ENCODE measurements at regions not wholly inside any gene's neighbourhood (a gene's known extent, or its start where the extent isn't known, plus 50 kb on each side); places are given as distances from the start of the nearest gene placed in this dataset.

GRCh38 chr5:39762761-39763160 is 338.0 kb upstream of the DAB2 start:
- H3K27me3 ChIP-seq = no peaks in the 10 kb centered on the region
- no peak overlapping the region for H3K4me3 ChIP-seq
- no peak for TF ChIP-seq POLR2AphosphoS5 (IDR thresholded peaks at IDR 0.05)
- no peak for TF ChIP-seq POLR2A (IDR thresholded peaks at IDR 0.05)
- no peak for TF ChIP-seq EP300 (IDR thresholded peaks at IDR 0.05)
- no peak for TF ChIP-seq CTCF (IDR thresholded peaks at IDR 0.05)
- H3K9me3 ChIP-seq = no peaks in the 10 kb centered on the region
- 90% methylated on average over 3 of the region's 3 CpGs for WGBS
- DNase-seq (ENCODE audit: low spot score in 2 of 2) = no peak
- no peak overlapping the region for H3K27ac ChIP-seq
- peaks cover 7% of the 10 kb centered on the region for H3K4me1 ChIP-seq
- H3K36me3 ChIP-seq = no peaks in the 10 kb centered on the region

- Histone ChIP-seq H3K27me3 (no peaks in the 10 kb centered on the region), H3K27ac (peak overlapping the region; percentile 72), H3K36me3 (no peaks in the 10 kb centered on the region), H3K9me3 (no peaks in the 10 kb centered on the region), H3K4me3 (no peak overlapping the region), H3K4me1 (peaks cover 7% of the 10 kb centered on the region)
- TF ChIP-seq POLR2A (IDR thresholded peaks at IDR 0.05) (no peak), EP300 (IDR thresholded peaks at IDR 0.05) (no peak), CTCF (IDR thresholded peaks at IDR 0.05) (no peak), POLR2AphosphoS5 (IDR thresholded peaks at IDR 0.05) (no peak)
- DNase-seq (ENCODE audit: low spot score in 2 of 2) = no peak
- WGBS = 60% methylated on average over 10 of the region's 10 CpGs
Observed at GRCh38 chr5:39761199-39761950, 336.6 kb upstream of the DAB2 start.

GRCh38 chr5:39760385-39761198 is 335.8 kb upstream of the DAB2 start:
- TF ChIP-seq EP300 (IDR thresholded peaks at IDR 0.05) (no peak), CTCF (IDR thresholded peaks at IDR 0.05) (no peak), POLR2AphosphoS5 (IDR thresholded peaks at IDR 0.05) (peak in 2 of 3 donors; percentile 56 to 57)
- no peaks in the 10 kb centered on the region for H3K27me3 ChIP-seq
- no peaks in the 10 kb centered on the region for H3K36me3 ChIP-seq
- DNase-seq (ENCODE audit: low spot score in 2 of 2) = peak in 1 of 2 donors; percentile 67
- WGBS = 41% methylated on average over 5 of the region's 5 CpGs
- H3K4me1 ChIP-seq = peaks cover 7% of the 10 kb centered on the region
- no peak overlapping the region for H3K4me3 ChIP-seq
- peak overlapping the region; percentile 72 for H3K27ac ChIP-seq
- H3K9me3 ChIP-seq = no peaks in the 10 kb centered on the region

- Histone ChIP-seq H3K36me3 (no peaks in the 10 kb centered on the region), H3K9me3 (no peaks in the 10 kb centered on the region), H3K4me3 (no peak overlapping the region), H3K27ac (peak overlapping the region; percentile 14), H3K27me3 (no peaks in the 10 kb centered on the region), H3K4me1 (peaks cover 3% of the 10 kb centered on the region)
- TF ChIP-seq POLR2AphosphoS5 (IDR thresholded peaks at IDR 0.05) (no peak), EP300 (IDR thresholded peaks at IDR 0.05) (no peak), CTCF (IDR thresholded peaks at IDR 0.05) (no peak), POLR2A (IDR thresholded peaks at IDR 0.05) (no peak)
- DNase-seq (ENCODE audit: low spot score in 2 of 2) = no peak
Observed at GRCh38 chr5:39759701-39760100, 334.9 kb upstream of the DAB2 start.

GRCh38 chr5:39758426-39758825 is 333.6 kb upstream of the DAB2 start:
- no peak for DNase-seq (ENCODE audit: low spot score in 2 of 2)
- H3K4me3 ChIP-seq = no peak overlapping the region
- TF ChIP-seq CTCF (IDR thresholded peaks at IDR 0.05) = no peak
- no peak for TF ChIP-seq POLR2A (IDR thresholded peaks at IDR 0.05)
- no peaks in the 10 kb centered on the region for H3K36me3 ChIP-seq
- no peaks in the 10 kb centered on the region for H3K27me3 ChIP-seq
- peaks cover 3% of the 10 kb centered on the region for H3K4me1 ChIP-seq
- H3K27ac ChIP-seq = no peak overlapping the region
- 62% methylated on average over 3 of the region's 3 CpGs for WGBS
- no peaks in the 10 kb centered on the region for H3K9me3 ChIP-seq
